SK-N-SH (cell line): ENCODE measurements at regions not wholly inside any gene's neighbourhood (a gene's known extent, or its start where the extent isn't known, plus 50 kb on each side); places are given as distances from the start of the nearest gene placed in this dataset.

Source experiments
- CTCF ChIA-PET: fragments of 300-600, 350-600 bp; formaldehyde crosslinking; extraction: SDS; loops from one replicate; lab custom pipeline; 2021; lab: Yijun Ruan, JAX
- POLR2A ChIA-PET: fragments of 350-600 bp; sonication (Branson Sonifier 250); formaldehyde crosslinking; extraction: SDS; loops from one replicate; lab custom pipeline; 2020; ENCODE audit warnings: antibody characterized with exemption, inconsistent platforms; lab: Yijun Ruan, JAX
- DNase-seq: peaks from one replicate; pipeline ENCODE4 v3.0.0; 2012
- H2AFZ ChIP-seq: fragments of 200-600 bp; sonication (generic); 2 replicates; pipeline ENCODE4 v1.8.1; 2016; ENCODE audit warnings: antibody characterized with exemption, mild to moderate bottlenecking, low read depth
- H3F3A ChIP-seq: fragments of 200-600 bp; sonication (generic); replicated peaks from 2 replicates; pipeline ENCODE3; 2016; ENCODE audit warnings: antibody characterized with exemption, mild to moderate bottlenecking; ENCODE audit not compliant: insufficient read depth
- H3K27ac ChIP-seq, 2 experiments: fragments of 200-500 bp in 1 of 2; fragments of 200-600 bp in 1 of 2; sonication (Bioruptor generic) in 1 of 2; sonication (generic), shearing (Covaris generic) in 1 of 2; 2 replicates each; pipeline versions ENCODE4 v1.5.1 to v1.6.1; 2014 to 2016; ENCODE audit warnings: low read depth in 2 of 2, inconsistent platforms in 1 of 2, low read length in 1 of 2, mild to moderate bottlenecking in 1 of 2, mixed read lengths in 1 of 2
- H3K27me3 ChIP-seq: fragments of 200-600 bp; sonication (generic), shearing (Covaris generic); 2 replicates; pipeline ENCODE4 v1.6.1; 2016; ENCODE audit warnings: mixed run types; ENCODE audit not compliant: insufficient read depth
- H3K36me3 ChIP-seq, 2 experiments: fragments of 200-500 bp in 1 of 2; fragments of 200-600 bp in 1 of 2; sonication (Bioruptor generic) in 1 of 2; sonication (generic) in 1 of 2; replicated peaks in 1 of 2; 2 replicates each; pipeline versions ENCODE3 to v1.5.1; 2014 to 2016; ENCODE audit warnings: low read length in 1 of 2, mild to moderate bottlenecking in 1 of 2; ENCODE audit not compliant: insufficient read depth in 2 of 2, control insufficient read depth in 1 of 2
- H3K4me1 ChIP-seq, 2 experiments: fragments of 200-500 bp in 1 of 2; fragments of 200-600 bp in 1 of 2; sonication (Bioruptor generic) in 1 of 2; sonication (generic), shearing (Covaris generic) in 1 of 2; 2 replicates each; pipeline versions ENCODE4 v1.5.1 to v1.6.1; 2014 to 2016; ENCODE audit warnings: low read depth in 1 of 2, low read length in 1 of 2, mixed run types in 1 of 2; ENCODE audit not compliant: insufficient read depth in 2 of 2, control insufficient read depth in 1 of 2
- H3K4me2 ChIP-seq: fragments of 200-600 bp; sonication (generic), shearing (Covaris generic); 2 replicates; pipeline ENCODE4 v1.6.1; 2017; ENCODE audit warnings: mixed run types
- H3K4me3 ChIP-seq, 2 experiments: fragments of 200-500 bp in 1 of 2; fragments of 200-600 bp in 1 of 2; sonication (Bioruptor generic) in 1 of 2; sonication (generic), shearing (Covaris generic) in 1 of 2; 2 replicates each; pipeline versions ENCODE4 v1.5.1 to v1.8.1; 2014 to 2016; ENCODE audit warnings: low read depth in 2 of 2, inconsistent platforms in 1 of 2, low read length in 1 of 2, mild to moderate bottlenecking in 1 of 2, mixed read lengths in 1 of 2, moderate library complexity in 1 of 2
- H3K79me2 ChIP-seq: fragments of 200-600 bp; sonication (generic); 2 replicates; pipeline ENCODE4 v1.8.1; 2017; ENCODE audit warnings: mild to moderate bottlenecking; ENCODE audit not compliant: insufficient read depth
- H3K9ac ChIP-seq: fragments of 200-600 bp; sonication (generic); 2 replicates; pipeline ENCODE4 v1.6.1; 2017; ENCODE audit warnings: mixed run types
- H3K9me2 ChIP-seq: fragments of 200-600 bp; sonication (generic); 2 replicates; pipeline ENCODE4 v1.6.1; 2017; ENCODE audit warnings: mixed run types
- H3K9me3 ChIP-seq: fragments of 200-600 bp; sonication (generic); 2 replicates; pipeline ENCODE4 v1.6.1; 2017; ENCODE audit warnings: mixed run types, mild to moderate bottlenecking, moderate library complexity
- H4K20me1 ChIP-seq: fragments of 200-600 bp; sonication (generic); 2 replicates; pipeline ENCODE4 v1.6.1; 2017; ENCODE audit warnings: mild to moderate bottlenecking, mixed run types; ENCODE audit not compliant: insufficient read depth
- CHD2 ChIP-seq: fragments of 150-350 bp; IDR thresholded peaks from 2 replicates; pipeline ENCODE4 v1.6.1; 2018; ENCODE audit warnings: low read length; ENCODE audit not compliant: partially characterized antibody
- ELF1 ChIP-seq: IDR thresholded peaks from 2 replicates; pipeline ENCODE4 v1.4.0; 2012
- EP300 ChIP-seq, 2 experiments: IDR thresholded peaks; 2 replicates each; pipeline versions ENCODE4 v1.4.0 to v1.6.1; 2012; ENCODE audit warnings: borderline replicate concordance in 1 of 2, low read depth in 1 of 2, low read length in 1 of 2
- EZH2phosphoT487 ChIP-seq: fragments of 200-600 bp; sonication (generic); IDR thresholded peaks from 2 replicates; pipeline ENCODE4 v1.6.1; 2017; ENCODE audit warnings: low read depth, mixed run types, mild to moderate bottlenecking, antibody characterized with exemption, moderate library complexity, borderline replicate concordance
- FOSL2 ChIP-seq: IDR thresholded peaks from 2 replicates; pipeline ENCODE4 v1.4.0; 2012; ENCODE audit warnings: low read depth, mild to moderate bottlenecking, moderate library complexity, borderline replicate concordance
- GABPA ChIP-seq: IDR thresholded peaks from 2 replicates; pipeline ENCODE4 v1.4.0; 2012; ENCODE audit warnings: low read depth, mild to moderate bottlenecking
- GATA2 ChIP-seq: sonication (generic); formaldehyde crosslinking; IDR thresholded peaks from 2 replicates; pipeline ENCODE4 v1.5.0; 2020; ENCODE audit warnings: mild to moderate bottlenecking, missing genetic modification reagents
- IRF3 ChIP-seq: fragments of 150-350 bp; IDR thresholded peaks from 2 replicates; pipeline ENCODE4 v1.6.1; 2016; ENCODE audit warnings: mild to moderate bottlenecking, low read depth, low read length
- JUND ChIP-seq: IDR thresholded peaks from 2 replicates; pipeline ENCODE4 v1.4.0; 2012
- MAX ChIP-seq: IDR thresholded peaks from 2 replicates; pipeline ENCODE4 v1.4.0; 2012; ENCODE audit warnings: low read depth
- MEF2A ChIP-seq: IDR thresholded peaks from 2 replicates; pipeline ENCODE4 v1.4.0; 2012; ENCODE audit warnings: low read depth, borderline replicate concordance
- NFIC ChIP-seq: IDR thresholded peaks from 2 replicates; pipeline ENCODE4 v1.4.0; 2012; ENCODE audit warnings: borderline replicate concordance
- PBX3 ChIP-seq: IDR thresholded peaks from 2 replicates; pipeline ENCODE4; 2012
- POLR2AphosphoS5 ChIP-seq: IDR thresholded peaks from 2 replicates; pipeline ENCODE4 v1.6.1; 2012; ENCODE audit warnings: low read depth, low read length
- RFX5 ChIP-seq: IDR thresholded peaks from 2 replicates; pipeline ENCODE4 v1.6.1; 2012; ENCODE audit warnings: mild to moderate bottlenecking, improper control_type of control experiment, low read length
- SIN3A ChIP-seq: IDR thresholded peaks from 2 replicates; pipeline ENCODE4 v1.6.1; 2012; ENCODE audit warnings: low read depth, mild to moderate bottlenecking, low read length, moderate library complexity, borderline replicate concordance
- TAF1 ChIP-seq: IDR thresholded peaks from 2 replicates; pipeline ENCODE4 v1.6.1; 2012; ENCODE audit warnings: low read depth, mild to moderate bottlenecking, low read length, moderate library complexity, borderline replicate concordance
- TCF12 ChIP-seq: IDR thresholded peaks from 2 replicates; pipeline ENCODE4 v1.4.0; 2012
- USF2 ChIP-seq: fragments of 150-350 bp; IDR thresholded peaks from 2 replicates; pipeline ENCODE4 v1.6.1; 2017; ENCODE audit warnings: antibody characterized with exemption, low read length, low read depth, borderline replicate concordance
- YY1 ChIP-seq: IDR thresholded peaks from 2 replicates; pipeline ENCODE4 v1.4.0; 2012; ENCODE audit warnings: low read depth, mild to moderate bottlenecking
- WGBS: methylation state at CpG from one replicate; pipeline ENCODE4 v1.1.6; 2017; ENCODE audit warnings: low lambda C conversion rate; 5-methylcytosine and 5-hydroxymethylcytosine counted together

GRCh38 chr6:166809721-166810120 lies 146.6 kb downstream of the RNASET2 start:
- Histone ChIP-seq H2AFZ (no peak overlapping the region), H3K9ac (no peak overlapping the region), H3K36me3 (no peaks in the 10 kb centered on the region), H3K4me3 (no peak overlapping the region), H3K27me3 (no peaks in the 10 kb centered on the region), H3K79me2 (no peaks in the 10 kb centered on the region), H3K4me1 (no peaks in the 10 kb centered on the region; a peak in 1 of 4 replicates), H3K4me2 (no peak overlapping the region), H3K27ac (no peak overlapping the region), H3K9me3 (peaks cover 9% of the 10 kb centered on the region), H4K20me1 (no peaks in the 10 kb centered on the region), H3F3A (no peaks in the 10 kb centered on the region), H3K9me2 (no peaks in the 10 kb centered on the region)
- CTCF ChIA-PET = no interaction called here
- no peak for TF ChIP-seq EZH2phosphoT487
- no peak for TF ChIP-seq SIN3A
- TF ChIP-seq YY1 = no peak
- TF ChIP-seq TAF1 = no peak
- no peak for TF ChIP-seq GATA2
- TF ChIP-seq ELF1 = no peak
- TF ChIP-seq GABPA = no peak
- TF ChIP-seq IRF3 = no peak
- TF ChIP-seq RFX5 = no peak
- no peak for TF ChIP-seq CHD2
- no peak for TF ChIP-seq MAX
- TF ChIP-seq PBX3 = no peak
- TF ChIP-seq FOSL2 = no peak
- no peak for TF ChIP-seq POLR2AphosphoS5
- TF ChIP-seq NFIC = no peak
- TF ChIP-seq USF2 = no peak
- no peak for TF ChIP-seq EP300 (IDR thresholded peaks at IDR 0.05; ENCODE audit: borderline replicate concordance in 1 of 2, low read depth in 1 of 2, low read length in 1 of 2)
- TF ChIP-seq TCF12 = no peak
- TF ChIP-seq MEF2A = no peak
- no peak for TF ChIP-seq JUND
- 34% methylated on average over 8 of the region's 8 CpGs for WGBS
- POLR2A ChIA-PET = no interaction called here
- no peak for DNase-seq
